T-helper 17 cell (primary cell): ENCODE measurements at regions not wholly inside any gene's neighbourhood (a gene's known extent, or its start where the extent isn't known, plus 50 kb on each side); places are given as distances from the start of the nearest gene placed in this dataset.
"Not testable (repeated sequence)": the region's sequence is repeated elsewhere in the genome, so short reads cannot be mapped to it uniquely, and the experiment has no call there.

ENCODE experiments used
- ATAC-seq: fragments of 150-1000 bp; cut with Tn5 transposase; 2 replicates; pipeline ENCODE4 v1.10.0; 2021; ENCODE audit warnings: mild to moderate bottlenecking, moderate library complexity
- DNase-seq, 3 donors: peaks; one replicate each; pipeline versions ENCODE4 v3.0.0 to v3.0.0-alpha.2; 2020 to 2021
- H3K9me3 ChIP-seq: one replicate; pipeline ENCODE4 v1.7.0; 2013; ENCODE audit warnings: low read length, mild to moderate bottlenecking; ENCODE audit not compliant: control insufficient read depth, poor library complexity, severe bottlenecking
- H3K27ac Mint-ChIP-seq: one replicate; pipeline ENCODE4 v1.8.0; 2022; ENCODE audit warnings: mild to moderate bottlenecking, moderate library complexity, mixed read lengths
- H3K27me3 Mint-ChIP-seq: one replicate; pipeline ENCODE4 v1.8.0; 2022; ENCODE audit warnings: mixed read lengths
- H3K36me3 Mint-ChIP-seq: one replicate; pipeline ENCODE4 v1.8.0; 2022; ENCODE audit warnings: low read depth, mixed read lengths
- H3K4me1 Mint-ChIP-seq: one replicate; pipeline ENCODE4 v1.8.0; 2022; ENCODE audit warnings: mild to moderate bottlenecking, mixed read lengths
- H3K4me3 Mint-ChIP-seq: one replicate; pipeline ENCODE4 v1.8.0; 2022; ENCODE audit warnings: mild to moderate bottlenecking, moderate library complexity, mixed read lengths

GRCh38 chr1:199007423-199007822 lies 368.6 kb downstream of the PTPRC start:
- ATAC-seq (no peak), DNase-seq (no peak)
- Mint-ChIP-seq H3K27me3 (no peaks in the 10 kb centered on the region), H3K4me1 (peaks cover 11% of the 10 kb centered on the region), H3K4me3 (no peak overlapping the region), H3K27ac (no peak overlapping the region), H3K36me3 (peaks cover 2% of the 10 kb centered on the region)
- H3K9me3 ChIP-seq = no peaks in the 10 kb centered on the region

- Mint-ChIP-seq H3K36me3 (peaks cover 2% of the 10 kb centered on the region), H3K27ac (no peak overlapping the region), H3K27me3 (no peaks in the 10 kb centered on the region), H3K4me3 (no peak overlapping the region), H3K4me1 (peaks cover 11% of the 10 kb centered on the region)
- no peaks in the 10 kb centered on the region for H3K9me3 ChIP-seq
- ATAC-seq (no peak), DNase-seq (no peak)
Observed at GRCh38 chr1:199009447-199009846, 370.6 kb downstream of the PTPRC start.

DNA sequence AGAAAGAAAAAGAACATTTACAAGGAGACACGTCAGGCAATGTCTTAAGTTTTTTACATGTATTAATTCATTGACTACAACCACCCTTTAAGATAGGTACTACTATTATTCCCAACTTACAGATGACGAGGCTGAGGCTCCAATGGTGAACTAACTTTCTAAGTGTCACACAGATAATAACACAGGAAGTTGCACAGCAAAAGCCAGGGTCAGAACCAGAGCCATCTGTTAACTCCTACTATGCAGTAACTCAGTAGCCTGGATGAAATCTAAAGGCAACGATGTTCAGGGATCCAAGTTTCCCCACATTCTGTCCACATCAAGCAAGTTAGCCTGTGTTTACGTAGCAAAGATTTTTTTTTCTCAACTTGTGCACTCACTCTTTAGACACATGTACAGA lies 371.7 kb downstream of the PTPRC start:
- ATAC-seq (no peak), DNase-seq (no peak)
- Mint-ChIP-seq H3K27ac (no peak overlapping the region), H3K4me1 (peaks cover 11% of the 10 kb centered on the region), H3K27me3 (no peaks in the 10 kb centered on the region), H3K4me3 (no peak overlapping the region), H3K36me3 (peaks cover 2% of the 10 kb centered on the region)
- no peaks in the 10 kb centered on the region for H3K9me3 ChIP-seq

GRCh38 chr1:199010933-199011332 lies 372.1 kb downstream of the PTPRC start:
- Mint-ChIP-seq H3K27me3 (no peaks in the 10 kb centered on the region), H3K4me1 (peaks cover 11% of the 10 kb centered on the region), H3K27ac (no peak overlapping the region), H3K36me3 (peaks cover 2% of the 10 kb centered on the region), H3K4me3 (no peak overlapping the region)
- ATAC-seq (no peak), DNase-seq (no peak)
- H3K9me3 ChIP-seq = no peaks in the 10 kb centered on the region

GRCh38 chr1:199015799-199016198 lies 377.0 kb downstream of the PTPRC start:
- Mint-ChIP-seq H3K36me3 (no peaks in the 10 kb centered on the region), H3K4me3 (no peak overlapping the region), H3K4me1 (peaks cover 3% of the 10 kb centered on the region), H3K27me3 (no peaks in the 10 kb centered on the region), H3K27ac (no peak overlapping the region)
- H3K9me3 ChIP-seq = no peaks in the 10 kb centered on the region
- ATAC-seq (no peak), DNase-seq (no peak)

DNA sequence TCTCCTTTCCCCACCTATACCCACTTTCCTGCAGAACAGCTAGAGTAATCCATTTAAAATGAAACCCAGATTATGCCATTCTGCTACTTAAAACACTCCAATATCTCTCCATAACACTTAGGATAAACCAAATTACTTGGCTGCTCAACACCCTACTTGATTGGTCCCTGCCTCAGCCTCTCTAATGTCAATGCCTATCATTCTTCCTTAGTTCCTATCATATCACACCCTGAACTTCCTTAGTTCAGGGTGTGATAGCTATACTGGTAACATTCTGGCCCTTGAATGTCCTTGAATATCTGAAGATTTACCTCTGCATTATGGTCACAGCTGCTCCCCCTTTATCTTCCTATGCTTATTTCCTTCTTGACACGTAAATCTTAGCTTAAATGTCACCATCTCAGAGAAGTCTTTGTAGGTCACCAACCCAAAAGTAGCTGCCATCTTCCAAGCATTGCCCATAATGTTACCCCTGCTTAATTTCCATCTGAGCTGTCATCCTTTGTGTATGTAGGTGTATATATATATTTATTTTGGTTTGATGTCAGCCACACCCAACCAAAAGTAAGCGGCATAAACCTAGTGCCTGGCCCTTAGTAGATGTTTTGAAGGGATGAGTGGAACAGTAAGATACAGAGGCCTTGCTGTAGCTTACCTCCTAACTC lies 379.8 kb downstream of the PTPRC start:
- ATAC-seq = no peak
- H3K4me3 Mint-ChIP-seq = no peak overlapping the region

DNA sequence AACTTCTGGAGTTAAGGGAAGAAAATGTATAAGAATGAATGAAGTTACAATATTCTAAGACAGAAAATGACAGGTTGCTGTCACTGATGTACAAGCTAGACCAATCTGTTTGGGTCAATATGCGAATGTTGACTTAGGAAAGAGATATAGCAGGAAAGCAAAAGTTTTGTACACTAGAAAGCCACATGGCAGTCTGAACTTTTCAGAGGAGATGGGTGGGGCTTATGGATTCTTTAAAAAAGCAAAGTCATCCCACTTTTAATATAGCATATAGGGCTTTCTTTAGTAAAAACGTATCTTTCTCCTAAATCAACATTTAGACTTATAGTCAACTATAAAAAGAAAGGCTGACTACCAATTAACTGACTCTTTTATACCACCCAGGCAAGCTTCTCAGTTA lies 381.2 kb downstream of the PTPRC start:
- Mint-ChIP-seq H3K4me1 (no peaks in the 10 kb centered on the region), H3K4me3 (no peak overlapping the region), H3K27me3 (no peaks in the 10 kb centered on the region), H3K36me3 (no peaks in the 10 kb centered on the region), H3K27ac (no peak overlapping the region)
- DNase-seq (no peak), ATAC-seq (no peak)
- H3K9me3 ChIP-seq = no peaks in the 10 kb centered on the region

More for the DNA sequence above, 379.8 kb downstream of the PTPRC start:
- DNase-seq = no peak
- H3K27me3 Mint-ChIP-seq = no peaks in the 10 kb centered on the region
- no peaks in the 10 kb centered on the region for H3K36me3 Mint-ChIP-seq
- no peak overlapping the region for H3K27ac Mint-ChIP-seq
- no peaks in the 10 kb centered on the region for H3K9me3 ChIP-seq
- H3K4me1 Mint-ChIP-seq = no peaks in the 10 kb centered on the region

DNA sequence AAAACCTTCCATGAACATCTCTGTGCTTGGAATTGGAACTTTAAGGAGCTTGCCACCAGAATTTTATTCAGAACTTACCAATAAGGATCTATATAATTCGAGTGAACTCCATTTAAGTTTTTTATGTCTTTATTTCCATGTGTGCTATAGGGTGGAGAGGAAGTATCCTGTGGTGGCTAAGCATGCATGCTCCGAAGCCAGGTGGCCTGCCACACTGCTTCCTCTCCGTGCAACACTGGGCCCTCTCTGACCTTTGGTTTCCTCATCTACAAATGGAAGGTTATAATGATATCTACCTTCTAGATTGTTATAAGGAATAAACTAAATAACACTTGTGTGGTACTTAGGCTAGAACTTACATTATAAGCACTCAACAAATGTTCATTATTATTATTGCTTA lies 382.1 kb downstream of the PTPRC start:
- Mint-ChIP-seq H3K4me1 (no peaks in the 10 kb centered on the region), H3K4me3 (no peak overlapping the region), H3K27ac (no peak overlapping the region), H3K27me3 (no peaks in the 10 kb centered on the region), H3K36me3 (no peaks in the 10 kb centered on the region)
- H3K9me3 ChIP-seq = no peaks in the 10 kb centered on the region
- no peak for ATAC-seq
- no peak for DNase-seq

DNA sequence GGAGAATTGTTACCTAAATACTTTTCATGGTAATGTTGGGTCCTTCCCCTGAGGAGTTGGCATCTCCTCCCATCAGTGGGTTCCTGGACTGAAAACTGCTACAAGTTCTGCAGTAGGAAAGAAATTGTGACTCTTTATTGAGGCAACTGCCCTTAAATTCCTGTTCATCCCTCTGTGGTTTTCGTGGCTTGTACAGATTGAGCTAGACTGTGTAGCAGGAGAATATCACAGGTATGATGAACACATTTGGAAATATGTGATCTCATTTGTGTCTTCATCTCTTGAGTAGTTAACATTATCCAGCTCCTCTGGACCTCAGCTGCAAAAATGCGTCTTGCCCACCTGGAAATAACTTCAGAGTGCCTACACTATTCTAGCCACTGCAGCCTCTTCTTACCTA lies 390.6 kb downstream of the PTPRC start:
- ATAC-seq (no peak), DNase-seq (no peak)
- no peak overlapping the region for H3K27ac Mint-ChIP-seq
- no peaks in the 10 kb centered on the region for H3K27me3 Mint-ChIP-seq
- peaks cover 3% of the 10 kb centered on the region for H3K36me3 Mint-ChIP-seq
- H3K4me1 Mint-ChIP-seq = peaks cover 6% of the 10 kb centered on the region
- no peaks in the 10 kb centered on the region for H3K9me3 ChIP-seq
- H3K4me3 Mint-ChIP-seq = no peak overlapping the region

GRCh38 chr1:199029855-199030254 lies 391.0 kb downstream of the PTPRC start:
- H3K4me3 Mint-ChIP-seq = no peak overlapping the region
- H3K9me3 ChIP-seq = no peaks in the 10 kb centered on the region
- ATAC-seq = no peak
- peaks cover 3% of the 10 kb centered on the region for H3K36me3 Mint-ChIP-seq
- no peak overlapping the region for H3K27ac Mint-ChIP-seq
- no peak for DNase-seq
- H3K27me3 Mint-ChIP-seq = no peaks in the 10 kb centered on the region
- H3K4me1 Mint-ChIP-seq = peaks cover 6% of the 10 kb centered on the region

DNA sequence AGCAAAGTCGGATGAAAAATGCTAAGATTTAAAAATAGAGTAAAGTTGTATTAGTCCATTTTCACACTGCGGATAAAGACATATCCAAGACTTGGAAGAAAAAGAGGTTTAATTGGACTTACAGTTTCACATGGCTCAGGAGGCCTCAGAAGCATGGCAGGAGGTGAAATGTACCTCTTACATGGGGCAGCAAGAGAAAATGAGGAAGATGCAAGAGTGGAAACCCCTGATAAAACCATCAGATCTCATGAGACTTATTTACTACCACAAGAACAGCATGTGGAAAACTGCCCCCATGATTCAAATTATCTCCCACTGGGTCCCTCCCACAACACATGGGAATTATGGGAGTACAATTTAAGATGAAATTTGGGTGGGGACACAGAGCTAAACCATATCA lies 391.7 kb downstream of the PTPRC start:
- H3K27ac Mint-ChIP-seq, H3K36me3 Mint-ChIP-seq, H3K4me1 Mint-ChIP-seq, H3K27me3 Mint-ChIP-seq, H3K9me3 ChIP-seq, H3K4me3 Mint-ChIP-seq, DNase-seq, ATAC-seq: not testable (repeated sequence)

GRCh38 chr1:199031170-199031569 lies 392.3 kb downstream of the PTPRC start:
- H3K4me1 Mint-ChIP-seq, ATAC-seq, H3K27ac Mint-ChIP-seq, H3K36me3 Mint-ChIP-seq, H3K9me3 ChIP-seq, DNase-seq, H3K27me3 Mint-ChIP-seq, H3K4me3 Mint-ChIP-seq: not testable (repeated sequence)

DNA sequence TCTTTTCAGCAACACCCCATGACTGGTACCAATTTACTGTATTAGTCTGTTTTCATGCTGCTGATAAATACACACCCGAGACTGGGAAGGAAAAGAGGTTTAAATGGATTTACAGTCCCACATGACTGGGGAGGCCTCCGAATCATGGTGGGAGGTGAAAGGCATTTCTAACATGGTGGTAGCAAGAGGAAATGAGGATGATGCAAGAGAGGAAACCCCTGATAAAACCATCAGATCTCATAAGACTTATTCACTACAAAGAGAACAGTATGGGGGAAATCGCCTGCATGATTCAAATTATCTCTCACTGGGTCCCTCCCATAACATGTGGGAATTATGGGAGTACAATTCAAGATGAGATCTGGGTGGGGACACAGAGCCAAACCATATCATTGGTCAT lies 393.6 kb downstream of the PTPRC start:
- H3K27ac Mint-ChIP-seq, ATAC-seq, H3K27me3 Mint-ChIP-seq, DNase-seq, H3K36me3 Mint-ChIP-seq, H3K9me3 ChIP-seq, H3K4me3 Mint-ChIP-seq, H3K4me1 Mint-ChIP-seq: not testable (repeated sequence)

GRCh38 chr1:199033661-199034060 lies 394.8 kb downstream of the PTPRC start:
- Mint-ChIP-seq H3K4me1 (peaks cover 6% of the 10 kb centered on the region), H3K4me3 (no peak overlapping the region), H3K36me3 (no peaks in the 10 kb centered on the region), H3K27me3 (no peaks in the 10 kb centered on the region), H3K27ac (no peak overlapping the region)
- H3K9me3 ChIP-seq = no peaks in the 10 kb centered on the region
- DNase-seq (no peak), ATAC-seq (no peak)
